Liver (tissue), 8 donors: ENCODE measurements at regions not wholly inside any gene's neighbourhood (a gene's known extent, or its start where the extent isn't known, plus 50 kb on each side); places are given as distances from the start of the nearest gene placed in this dataset.

Experiments used
- DNase-seq: peaks from one replicate; pipeline ENCODE4 v3.0.0-alpha.2; 2017; ENCODE audit warnings: low spot score
- H3K27ac ChIP-seq, 2 donors: one replicate each; pipeline ENCODE4 v1.7.0; 2013; ENCODE audit warnings: inconsistent platforms in 2 of 2, low read length in 2 of 2, control low read depth in 1 of 2, low read depth in 1 of 2, mild to moderate bottlenecking in 1 of 2
- H3K27me3 ChIP-seq, 4 donors: one replicate each; pipeline versions ENCODE4 v1.6.1 to v1.7.0; 2013; ENCODE audit warnings: low read length in 3 of 4, inconsistent platforms in 1 of 4, mild to moderate bottlenecking in 1 of 4, moderate library complexity in 1 of 4; ENCODE audit not compliant: control insufficient read depth in 4 of 4, insufficient read depth in 4 of 4
- H3K36me3 ChIP-seq, 4 donors: one replicate each; pipeline versions ENCODE4 v1.6.1 to v1.7.0; 2013; ENCODE audit warnings: low read length in 3 of 4, mild to moderate bottlenecking in 3 of 4, low read depth in 1 of 4, moderate library complexity in 1 of 4; ENCODE audit not compliant: control insufficient read depth in 4 of 4, insufficient read depth in 3 of 4
- H3K4me1 ChIP-seq, 4 donors: one replicate each; pipeline versions ENCODE4 v1.6.1 to v1.7.0; 2013; ENCODE audit warnings: low read length in 3 of 4, mild to moderate bottlenecking in 3 of 4, moderate library complexity in 1 of 4; ENCODE audit not compliant: control insufficient read depth in 4 of 4, insufficient read depth in 4 of 4
- H3K4me3 ChIP-seq, 3 donors: one replicate each; pipeline versions ENCODE4 v1.6.1 to v1.7.0; 2013; ENCODE audit warnings: low read length in 3 of 3, control low read depth in 1 of 3, low read depth in 1 of 3, mild to moderate bottlenecking in 1 of 3
- H3K9ac ChIP-seq, 2 donors: one replicate each; pipeline ENCODE4 v1.7.0; 2013; ENCODE audit warnings: low read length in 2 of 2, mild to moderate bottlenecking in 2 of 2, moderate library complexity in 2 of 2, control low read depth in 1 of 2, low read depth in 1 of 2
- H3K9me3 ChIP-seq, 4 donors: one replicate each; pipeline versions ENCODE4 v1.6.1 to v1.7.0; 2013; ENCODE audit warnings: low read length in 3 of 4; ENCODE audit not compliant: control insufficient read depth in 4 of 4
- EGR1 ChIP-seq, 2 donors: IDR thresholded peaks; 2 replicates each; pipeline ENCODE4 v1.6.1; 2016 to 2018; ENCODE audit warnings: antibody characterized with exemption in 2 of 2, low read depth in 2 of 2
- FOXA1 ChIP-seq: IDR thresholded peaks from 2 replicates; pipeline ENCODE4 v1.6.1; 2016; ENCODE audit warnings: antibody characterized with exemption
- FOXA2 ChIP-seq: IDR thresholded peaks from 2 replicates; pipeline ENCODE4 v1.6.1; 2016; ENCODE audit warnings: antibody characterized with exemption
- GABPA ChIP-seq, 2 donors: IDR thresholded peaks in 1 of 2; conservative IDR thresholded peaks in 1 of 2; 2 replicates each; pipeline ENCODE4 v1.6.1; 2016; ENCODE audit warnings: antibody characterized with exemption in 2 of 2, mild to moderate bottlenecking in 1 of 2, moderate library complexity in 1 of 2
- HNF4A ChIP-seq, 2 donors: conservative IDR thresholded peaks; 2 replicates each; pipeline ENCODE4 v1.6.1; 2016; ENCODE audit warnings: antibody characterized with exemption in 2 of 2, mild to moderate bottlenecking in 2 of 2
- HNF4G ChIP-seq: IDR thresholded peaks from 2 replicates; pipeline ENCODE4 v1.6.1; 2016; ENCODE audit warnings: antibody characterized with exemption
- JUND ChIP-seq, 2 donors: IDR thresholded peaks; 2 replicates each; pipeline ENCODE4 v1.6.1; 2016; ENCODE audit warnings: antibody characterized with exemption in 2 of 2
- NR2F2 ChIP-seq: IDR thresholded peaks from 2 replicates; pipeline ENCODE4 v1.6.1; 2016; ENCODE audit warnings: antibody characterized with exemption
- RAD21 ChIP-seq, 2 donors: IDR thresholded peaks; 2 replicates each; pipeline ENCODE4 v1.6.1; 2016; ENCODE audit warnings: antibody characterized with exemption in 2 of 2, mild to moderate bottlenecking in 2 of 2
- RXRA ChIP-seq, 2 donors: IDR thresholded peaks; 2 replicates each; pipeline ENCODE4 v1.6.1; 2017 to 2018; ENCODE audit warnings: antibody characterized with exemption in 2 of 2, mild to moderate bottlenecking in 1 of 2
- SP1 ChIP-seq: IDR thresholded peaks from 2 replicates; pipeline ENCODE4 v1.6.1; 2018; ENCODE audit warnings: antibody characterized with exemption, mild to moderate bottlenecking
- YY1 ChIP-seq: IDR thresholded peaks from 2 replicates; pipeline ENCODE4 v1.6.1; 2016; ENCODE audit warnings: antibody characterized with exemption, mild to moderate bottlenecking
- WGBS: extraction: QIAGEN DNeasy Blood & Tissue Kit; methylation state at CpG from one replicate; pipeline ENCODE4 v1.1.7; 2013; 5-methylcytosine and 5-hydroxymethylcytosine counted together
- TF ChIP-seq, protein P1 (sequence below): IDR thresholded peaks from 2 replicates; pipeline ENCODE4 v1.6.1; 2016; ENCODE audit warnings: antibody characterized with exemption
- TF ChIP-seq, protein P2 (sequence below): IDR thresholded peaks from 2 replicates; pipeline ENCODE4 v1.6.1; 2016; ENCODE audit warnings: antibody characterized with exemption
- TF ChIP-seq, protein P3 (sequence below): IDR thresholded peaks from 2 replicates; pipeline ENCODE4 v1.6.1; 2016; ENCODE audit warnings: antibody characterized with exemption, mild to moderate bottlenecking
- TF ChIP-seq, protein P4 (sequence below): fragments of 150-350 bp; IDR thresholded peaks from 2 replicates; pipeline ENCODE4 v1.5.1; 2017; ENCODE audit warnings: improper control_type of control experiment, low read depth, low read length; ENCODE audit not compliant: missing input control
- TF ChIP-seq, protein P5 (sequence below): IDR thresholded peaks from 2 replicates; pipeline ENCODE4 v1.6.1; 2016; ENCODE audit warnings: antibody characterized with exemption
- donor health status: healthy.
- donor health status: healthy.
- donor health status: healthy.
- donor health status: healthy.
- donor health status: healthy.

DNA sequence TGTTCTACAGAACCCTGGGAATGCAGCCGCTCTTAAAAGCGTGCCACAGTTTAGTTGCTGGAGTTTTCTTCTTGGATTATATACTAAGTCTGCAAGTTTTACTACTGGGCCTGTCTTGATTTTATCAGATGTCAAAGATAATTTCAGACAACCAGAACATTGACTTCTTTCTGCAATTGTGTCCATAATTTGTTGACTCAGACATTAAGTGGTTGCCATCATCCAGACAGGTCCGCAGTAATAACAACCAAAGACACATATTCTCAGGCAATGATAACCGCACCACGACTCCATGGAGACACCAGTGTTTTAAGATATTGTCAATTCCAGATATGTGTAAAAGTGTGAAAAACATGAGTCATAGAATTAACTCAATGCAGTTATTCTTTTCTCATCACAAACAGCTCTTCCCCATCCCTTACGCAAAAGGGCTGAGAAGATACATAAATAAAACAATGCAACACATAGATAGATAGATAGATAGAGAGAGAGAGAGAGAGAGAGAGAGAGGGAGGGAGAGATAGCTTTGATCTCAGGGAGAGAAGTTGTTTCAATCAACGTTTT lies 90.4 kb upstream of the FMN2 start:
- no peaks in the 10 kb centered on the region for H3K9me3 ChIP-seq
- H3K4me3 ChIP-seq: no peak overlapping the region
- H3K27ac ChIP-seq: no peak overlapping the region
- WGBS: 78% methylated on average over 7 of the region's 7 CpGs
- H3K4me1 ChIP-seq: peaks cover 0 to 9% (median 3%) of the 10 kb centered on the region in 4 donors
- TF ChIP-seq, protein P1, sequence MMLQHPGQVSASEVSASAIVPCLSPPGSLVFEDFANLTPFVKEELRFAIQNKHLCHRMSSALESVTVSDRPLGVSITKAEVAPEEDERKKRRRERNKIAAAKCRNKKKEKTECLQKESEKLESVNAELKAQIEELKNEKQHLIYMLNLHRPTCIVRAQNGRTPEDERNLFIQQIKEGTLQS: no peak
- TF ChIP-seq RXRA (IDR thresholded peaks at IDR 0.05) (no peak), SP1 (no peak), FOXA2 (no peak), RAD21 (IDR thresholded peaks at IDR 0.05) (no peak), FOXA1 (no peak), JUND (IDR thresholded peaks at IDR 0.05) (no peak), HNF4G (no peak), EGR1 (IDR thresholded peaks at IDR 0.05; ENCODE audit: low read depth in 2 of 2) (no peak), HNF4A (conservative IDR thresholded peaks at IDR 0.05) (no peak), YY1 (no peak), GABPA (IDR thresholded peaks at IDR 0.05 in 1 of 2, conservative IDR thresholded peaks at IDR 0.05 in 1 of 2) (no peak), NR2F2 (no peak)
- TF ChIP-seq, protein P2, sequence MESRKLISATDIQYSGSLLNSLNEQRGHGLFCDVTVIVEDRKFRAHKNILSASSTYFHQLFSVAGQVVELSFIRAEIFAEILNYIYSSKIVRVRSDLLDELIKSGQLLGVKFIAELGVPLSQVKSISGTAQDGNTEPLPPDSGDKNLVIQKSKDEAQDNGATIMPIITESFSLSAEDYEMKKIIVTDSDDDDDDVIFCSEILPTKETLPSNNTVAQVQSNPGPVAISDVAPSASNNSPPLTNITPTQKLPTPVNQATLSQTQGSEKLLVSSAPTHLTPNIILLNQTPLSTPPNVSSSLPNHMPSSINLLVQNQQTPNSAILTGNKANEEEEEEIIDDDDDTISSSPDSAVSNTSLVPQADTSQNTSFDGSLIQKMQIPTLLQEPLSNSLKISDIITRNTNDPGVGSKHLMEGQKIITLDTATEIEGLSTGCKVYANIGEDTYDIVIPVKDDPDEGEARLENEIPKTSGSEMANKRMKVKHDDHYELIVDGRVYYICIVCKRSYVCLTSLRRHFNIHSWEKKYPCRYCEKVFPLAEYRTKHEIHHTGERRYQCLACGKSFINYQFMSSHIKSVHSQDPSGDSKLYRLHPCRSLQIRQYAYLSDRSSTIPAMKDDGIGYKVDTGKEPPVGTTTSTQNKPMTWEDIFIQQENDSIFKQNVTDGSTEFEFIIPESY: no peak
- TF ChIP-seq, protein P3, sequence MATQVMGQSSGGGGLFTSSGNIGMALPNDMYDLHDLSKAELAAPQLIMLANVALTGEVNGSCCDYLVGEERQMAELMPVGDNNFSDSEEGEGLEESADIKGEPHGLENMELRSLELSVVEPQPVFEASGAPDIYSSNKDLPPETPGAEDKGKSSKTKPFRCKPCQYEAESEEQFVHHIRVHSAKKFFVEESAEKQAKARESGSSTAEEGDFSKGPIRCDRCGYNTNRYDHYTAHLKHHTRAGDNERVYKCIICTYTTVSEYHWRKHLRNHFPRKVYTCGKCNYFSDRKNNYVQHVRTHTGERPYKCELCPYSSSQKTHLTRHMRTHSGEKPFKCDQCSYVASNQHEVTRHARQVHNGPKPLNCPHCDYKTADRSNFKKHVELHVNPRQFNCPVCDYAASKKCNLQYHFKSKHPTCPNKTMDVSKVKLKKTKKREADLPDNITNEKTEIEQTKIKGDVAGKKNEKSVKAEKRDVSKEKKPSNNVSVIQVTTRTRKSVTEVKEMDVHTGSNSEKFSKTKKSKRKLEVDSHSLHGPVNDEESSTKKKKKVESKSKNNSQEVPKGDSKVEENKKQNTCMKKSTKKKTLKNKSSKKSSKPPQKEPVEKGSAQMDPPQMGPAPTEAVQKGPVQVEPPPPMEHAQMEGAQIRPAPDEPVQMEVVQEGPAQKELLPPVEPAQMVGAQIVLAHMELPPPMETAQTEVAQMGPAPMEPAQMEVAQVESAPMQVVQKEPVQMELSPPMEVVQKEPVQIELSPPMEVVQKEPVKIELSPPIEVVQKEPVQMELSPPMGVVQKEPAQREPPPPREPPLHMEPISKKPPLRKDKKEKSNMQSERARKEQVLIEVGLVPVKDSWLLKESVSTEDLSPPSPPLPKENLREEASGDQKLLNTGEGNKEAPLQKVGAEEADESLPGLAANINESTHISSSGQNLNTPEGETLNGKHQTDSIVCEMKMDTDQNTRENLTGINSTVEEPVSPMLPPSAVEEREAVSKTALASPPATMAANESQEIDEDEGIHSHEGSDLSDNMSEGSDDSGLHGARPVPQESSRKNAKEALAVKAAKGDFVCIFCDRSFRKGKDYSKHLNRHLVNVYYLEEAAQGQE: no peak
- no peak overlapping the region for H3K9ac ChIP-seq
- no peak for DNase-seq
- no peaks in the 10 kb centered on the region for H3K36me3 ChIP-seq
- H3K27me3 ChIP-seq: peaks cover 0 to 13% (median 7%) of the 10 kb centered on the region in 4 donors

DNA sequence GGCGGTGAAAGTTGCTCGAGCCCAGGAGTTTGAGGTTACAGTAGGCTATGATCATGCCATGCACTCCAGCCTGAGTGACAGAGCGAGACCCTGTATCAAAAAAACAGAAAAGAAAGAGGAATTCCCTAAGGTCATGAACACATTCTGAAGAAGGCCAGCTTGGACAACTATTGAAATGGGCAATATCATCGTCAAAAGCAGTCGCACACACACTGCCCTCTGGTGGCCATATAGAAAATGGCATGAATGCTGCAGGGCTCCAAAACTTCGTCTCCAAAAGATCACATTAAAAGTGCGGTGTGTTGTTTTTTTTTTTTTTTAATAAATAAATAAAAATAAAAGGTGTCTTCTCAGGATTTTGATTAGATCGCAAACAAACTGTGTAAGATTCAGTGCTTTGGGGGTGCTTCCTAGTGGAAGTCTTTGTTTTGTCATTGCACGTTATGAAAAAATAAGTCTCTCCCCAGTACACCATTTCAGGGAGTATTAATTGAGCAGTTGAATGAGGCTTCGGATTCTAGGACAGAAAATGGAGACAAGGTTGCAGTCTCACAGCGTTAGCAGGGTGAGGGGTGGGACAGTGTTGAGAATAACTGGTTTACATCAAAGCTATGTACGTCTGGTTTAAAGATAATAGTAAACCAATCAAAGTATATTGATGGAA lies 87.5 kb upstream of the FMN2 start:
- no peak overlapping the region for H3K27ac ChIP-seq
- WGBS: 59% methylated on average over 12 of the region's 12 CpGs
- H3K9ac ChIP-seq: no peak overlapping the region
- H3K9me3 ChIP-seq: no peaks in the 10 kb centered on the region
- H3K27me3 ChIP-seq: peaks cover 0 to 2% (median 0%) of the 10 kb centered on the region in 4 donors
- H3K4me3 ChIP-seq: no peak overlapping the region
- TF ChIP-seq RAD21 (IDR thresholded peaks at IDR 0.05): peak in 1 of 2 donors; percentile 56
- TF ChIP-seq, protein P2: no peak
- TF ChIP-seq, protein P4, sequence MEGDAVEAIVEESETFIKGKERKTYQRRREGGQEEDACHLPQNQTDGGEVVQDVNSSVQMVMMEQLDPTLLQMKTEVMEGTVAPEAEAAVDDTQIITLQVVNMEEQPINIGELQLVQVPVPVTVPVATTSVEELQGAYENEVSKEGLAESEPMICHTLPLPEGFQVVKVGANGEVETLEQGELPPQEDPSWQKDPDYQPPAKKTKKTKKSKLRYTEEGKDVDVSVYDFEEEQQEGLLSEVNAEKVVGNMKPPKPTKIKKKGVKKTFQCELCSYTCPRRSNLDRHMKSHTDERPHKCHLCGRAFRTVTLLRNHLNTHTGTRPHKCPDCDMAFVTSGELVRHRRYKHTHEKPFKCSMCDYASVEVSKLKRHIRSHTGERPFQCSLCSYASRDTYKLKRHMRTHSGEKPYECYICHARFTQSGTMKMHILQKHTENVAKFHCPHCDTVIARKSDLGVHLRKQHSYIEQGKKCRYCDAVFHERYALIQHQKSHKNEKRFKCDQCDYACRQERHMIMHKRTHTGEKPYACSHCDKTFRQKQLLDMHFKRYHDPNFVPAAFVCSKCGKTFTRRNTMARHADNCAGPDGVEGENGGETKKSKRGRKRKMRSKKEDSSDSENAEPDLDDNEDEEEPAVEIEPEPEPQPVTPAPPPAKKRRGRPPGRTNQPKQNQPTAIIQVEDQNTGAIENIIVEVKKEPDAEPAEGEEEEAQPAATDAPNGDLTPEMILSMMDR: peak; percentile 63
- TF ChIP-seq FOXA1: no peak
- TF ChIP-seq, protein P5, sequence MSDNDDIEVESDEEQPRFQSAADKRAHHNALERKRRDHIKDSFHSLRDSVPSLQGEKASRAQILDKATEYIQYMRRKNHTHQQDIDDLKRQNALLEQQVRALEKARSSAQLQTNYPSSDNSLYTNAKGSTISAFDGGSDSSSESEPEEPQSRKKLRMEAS: no peak
- TF ChIP-seq, protein P3: no peak
- TF ChIP-seq FOXA2: no peak
- H3K4me1 ChIP-seq: no peaks in the 10 kb centered on the region
- H3K36me3 ChIP-seq: no peaks in the 10 kb centered on the region
- no peak for DNase-seq
